ENCODE measurements at regions not wholly inside any gene's neighbourhood (a gene's known extent, or its start where the extent isn't known, plus 50 kb on each side); places are given as distances from the start of the nearest gene placed in this dataset.

GRCh38 chr15:92745845-92746271 lies 90.3 kb upstream of the FAM174B start:
- Histone ChIP-seq H3K4me3 (ENCODE audit: low read length) (no peak overlapping the region), H3K36me3 (ENCODE audit: insufficient read depth, low read length) (no peaks in the 10 kb centered on the region), H3K27ac (ENCODE audit: low read depth in 1 of 2, low read length in 2 of 2) (no peak overlapping the region), H3K9me3 (ENCODE audit: control insufficient read depth in 1 of 2, insufficient read depth in 1 of 2, low read length in 2 of 2) (no peaks in the 10 kb centered on the region), H3K27me3 (ENCODE audit: control insufficient read depth in 1 of 2, insufficient read depth in 2 of 2, low read length in 2 of 2) (no peaks in the 10 kb centered on the region), H3K4me1 (ENCODE audit: insufficient read depth, low read length) (no peaks in the 10 kb centered on the region)
- Mint-ChIP-seq H3K27ac (no peak overlapping the region), H3K27me3 (no peaks in the 10 kb centered on the region), H3K36me3 (ENCODE audit: low read depth) (no peaks in the 10 kb centered on the region), H3K4me3 (no peak overlapping the region), H3K9me3 (no peaks in the 10 kb centered on the region), H3K4me1 (ENCODE audit: low read depth) (no peaks in the 10 kb centered on the region)
- ATAC-seq (ENCODE audit: poor library complexity) (no peak), DNase-seq (no peak)
- ChIA-PET POLR2A (no interaction called here), CTCF (no interaction called here)
- intact Hi-C loops (cut with DNase I, micrococcal nuclease) = no loop called here
- TF ChIP-seq, protein P1, sequence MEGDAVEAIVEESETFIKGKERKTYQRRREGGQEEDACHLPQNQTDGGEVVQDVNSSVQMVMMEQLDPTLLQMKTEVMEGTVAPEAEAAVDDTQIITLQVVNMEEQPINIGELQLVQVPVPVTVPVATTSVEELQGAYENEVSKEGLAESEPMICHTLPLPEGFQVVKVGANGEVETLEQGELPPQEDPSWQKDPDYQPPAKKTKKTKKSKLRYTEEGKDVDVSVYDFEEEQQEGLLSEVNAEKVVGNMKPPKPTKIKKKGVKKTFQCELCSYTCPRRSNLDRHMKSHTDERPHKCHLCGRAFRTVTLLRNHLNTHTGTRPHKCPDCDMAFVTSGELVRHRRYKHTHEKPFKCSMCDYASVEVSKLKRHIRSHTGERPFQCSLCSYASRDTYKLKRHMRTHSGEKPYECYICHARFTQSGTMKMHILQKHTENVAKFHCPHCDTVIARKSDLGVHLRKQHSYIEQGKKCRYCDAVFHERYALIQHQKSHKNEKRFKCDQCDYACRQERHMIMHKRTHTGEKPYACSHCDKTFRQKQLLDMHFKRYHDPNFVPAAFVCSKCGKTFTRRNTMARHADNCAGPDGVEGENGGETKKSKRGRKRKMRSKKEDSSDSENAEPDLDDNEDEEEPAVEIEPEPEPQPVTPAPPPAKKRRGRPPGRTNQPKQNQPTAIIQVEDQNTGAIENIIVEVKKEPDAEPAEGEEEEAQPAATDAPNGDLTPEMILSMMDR (IDR thresholded peaks at IDR 0.05) = no peak

- ATAC-seq (ENCODE audit: poor library complexity) (no peak), DNase-seq (no peak)
- Mint-ChIP-seq H3K9me3 (no peaks in the 10 kb centered on the region), H3K27ac (no peak overlapping the region), H3K4me1 (ENCODE audit: low read depth) (no peaks in the 10 kb centered on the region), H3K36me3 (ENCODE audit: low read depth) (no peaks in the 10 kb centered on the region), H3K27me3 (no peaks in the 10 kb centered on the region), H3K4me3 (no peak overlapping the region)
- H3K27ac ChIP-seq (ENCODE audit: low read depth in 1 of 2, low read length in 2 of 2) = no peak overlapping the region
- H3K36me3 ChIP-seq (ENCODE audit: insufficient read depth, low read length) = no peaks in the 10 kb centered on the region
- H3K4me1 ChIP-seq (ENCODE audit: insufficient read depth, low read length) = no peaks in the 10 kb centered on the region
- ChIA-PET POLR2A (no interaction called here), CTCF (no interaction called here)
- intact Hi-C loops (cut with DNase I, micrococcal nuclease) = no loop called here
- no peak overlapping the region for H3K4me3 ChIP-seq (ENCODE audit: low read length)
- TF ChIP-seq, protein P1 (IDR thresholded peaks at IDR 0.05) = no peak
- no peaks in the 10 kb centered on the region for H3K27me3 ChIP-seq (ENCODE audit: control insufficient read depth in 1 of 2, insufficient read depth in 2 of 2, low read length in 2 of 2)
- no peaks in the 10 kb centered on the region for H3K9me3 ChIP-seq (ENCODE audit: control insufficient read depth in 1 of 2, insufficient read depth in 1 of 2, low read length in 2 of 2)
Observed at GRCh38 chr15:92747047-92747446, 91.5 kb upstream of the FAM174B start.

DNA sequence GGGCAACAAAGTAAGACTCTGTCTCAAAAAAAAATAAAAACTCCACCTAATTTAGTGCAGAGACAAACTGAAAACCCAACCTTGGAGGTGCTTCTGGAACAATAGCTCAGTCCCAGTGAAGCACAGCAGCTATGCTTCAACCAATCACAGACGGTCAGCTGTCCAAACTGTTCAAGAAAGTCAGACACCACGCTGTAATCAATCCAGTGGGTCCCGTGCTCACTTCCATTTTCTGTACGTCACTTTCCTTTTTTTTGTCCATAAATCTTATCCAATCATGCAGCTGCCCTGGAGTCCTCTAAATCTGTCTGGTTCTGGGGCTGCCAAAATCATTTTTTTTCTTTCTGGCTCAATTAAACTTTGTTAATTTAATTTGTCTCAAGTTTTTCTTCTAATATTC lies 93.6 kb upstream of the FAM174B start:
- H3K4me3 Mint-ChIP-seq = no peak overlapping the region
- no peaks in the 10 kb centered on the region for H3K9me3 ChIP-seq (ENCODE audit: control insufficient read depth in 1 of 2, insufficient read depth in 1 of 2, low read length in 2 of 2)
- ATAC-seq (ENCODE audit: poor library complexity) = no peak
- no peaks in the 10 kb centered on the region for H3K36me3 Mint-ChIP-seq (ENCODE audit: low read depth)
- H3K4me1 Mint-ChIP-seq (ENCODE audit: low read depth) = no peaks in the 10 kb centered on the region
- no peaks in the 10 kb centered on the region for H3K9me3 Mint-ChIP-seq
- H3K27me3 Mint-ChIP-seq = no peaks in the 10 kb centered on the region
- no peak overlapping the region for H3K4me3 ChIP-seq (ENCODE audit: low read length)
- H3K27ac Mint-ChIP-seq = no peak overlapping the region
- POLR2A ChIA-PET = no interaction called here
- intact Hi-C loops (cut with DNase I, micrococcal nuclease) = no loop called here
- H3K27ac ChIP-seq (ENCODE audit: low read depth in 1 of 2, low read length in 2 of 2) = no peak overlapping the region
- CTCF ChIA-PET = no interaction called here
- no peaks in the 10 kb centered on the region for H3K36me3 ChIP-seq (ENCODE audit: insufficient read depth, low read length)
- TF ChIP-seq, protein P1 (IDR thresholded peaks at IDR 0.05) = no peak
- DNase-seq = no peak
- H3K4me1 ChIP-seq (ENCODE audit: insufficient read depth, low read length) = no peaks in the 10 kb centered on the region
- H3K27me3 ChIP-seq (ENCODE audit: control insufficient read depth in 1 of 2, insufficient read depth in 2 of 2, low read length in 2 of 2) = no peaks in the 10 kb centered on the region
